IMR-90 (cell line): ENCODE measurements at regions not wholly inside any gene's neighbourhood (a gene's known extent, or its start where the extent isn't known, plus 50 kb on each side); places are given as distances from the start of the nearest gene placed in this dataset.
"Not testable (repeated sequence)": the region's sequence is repeated elsewhere in the genome, so short reads cannot be mapped to it uniquely, and the experiment has no call there.

Experiments used
- ATAC-seq: fragments of 200-7000 bp; cut with Tn5 transposase; 2 replicates; pipeline ENCODE4 v1.9.1; 2020; ENCODE audit warnings: low read depth, mild to moderate bottlenecking, moderate library complexity
- BruUV-seq: library from RNA; stranded (reverse); fragments of 400-500 nt; replicated peaks from 2 replicates; lab custom pipeline; 2021; lab: Mats Ljungman, UMichigan
- CTCF ChIA-PET: fragments of 300-600 bp; formaldehyde crosslinking; extraction: SDS; loops from one replicate; lab custom pipeline; 2021; ENCODE audit warnings: antibody characterized with exemption; lab: Yijun Ruan, JAX
- POLR2A ChIA-PET: fragments of 300-600 bp; sonication (Branson Sonifier 250); formaldehyde crosslinking; loops from one replicate; lab custom pipeline; 2022; ENCODE audit warnings: antibody characterized with exemption; ENCODE audit not compliant: unreplicated experiment; lab: Charles Lee
- DNase-seq: peaks from one replicate; pipeline ENCODE4 v3.0.0; 2013
- H2AFZ ChIP-seq: replicated peaks from 2 replicates; pipeline ENCODE3; 2013; ENCODE audit warnings: low read length, mild to moderate bottlenecking; ENCODE audit not compliant: poor library complexity
- H2AK5ac ChIP-seq: 2 replicates; pipeline ENCODE4 v1.6.1; 2013; ENCODE audit warnings: low read depth, low read length, inconsistent platforms
- H2AK9ac ChIP-seq: replicated peaks from 2 replicates; pipeline ENCODE3; 2013; ENCODE audit warnings: mild to moderate bottlenecking, low read depth, low read length, moderate library complexity; ENCODE audit not compliant: poor library complexity
- H2BK120ac ChIP-seq: 2 replicates; pipeline ENCODE4 v1.6.1; 2013; ENCODE audit warnings: low read depth, low read length, inconsistent platforms
- H2BK15ac ChIP-seq: 3 replicates; pipeline ENCODE4 v1.6.1; 2013; ENCODE audit warnings: low read depth, low read length, inconsistent platforms
- H2BK20ac ChIP-seq: 2 replicates; pipeline ENCODE4 v1.6.1; 2013; ENCODE audit warnings: low read depth, mild to moderate bottlenecking, inconsistent platforms, low read length, moderate library complexity
- H2BK5ac ChIP-seq: 2 replicates; pipeline ENCODE4 v1.6.1; 2013; ENCODE audit warnings: mild to moderate bottlenecking, low read depth, low read length, inconsistent platforms; ENCODE audit not compliant: poor library complexity, severe bottlenecking
- H3K14ac ChIP-seq: replicated peaks from 2 replicates; pipeline ENCODE4 v1.6.1; 2013; ENCODE audit warnings: low read depth, low read length, inconsistent platforms
- H3K18ac ChIP-seq: 2 replicates; pipeline ENCODE4 v1.6.1; 2013; ENCODE audit warnings: low read depth, low read length, control low read depth
- H3K23ac ChIP-seq: 2 replicates; pipeline ENCODE4 v1.6.1; 2013; ENCODE audit warnings: low read depth, low read length, inconsistent platforms
- H3K27ac ChIP-seq: 2 replicates; pipeline ENCODE4 v1.5.1; 2013; ENCODE audit warnings: mild to moderate bottlenecking, control low read depth, low read length; ENCODE audit not compliant: insufficient read depth
- H3K27me3 ChIP-seq: 2 replicates; pipeline ENCODE4 v1.6.1; 2013; ENCODE audit warnings: low read length; ENCODE audit not compliant: control insufficient read depth, insufficient read depth
- H3K36me3 ChIP-seq: 2 replicates; pipeline ENCODE4 v1.6.1; 2013; ENCODE audit warnings: low read length, mixed read lengths; ENCODE audit not compliant: control insufficient read depth, insufficient read depth
- H3K4ac ChIP-seq: 2 replicates; pipeline ENCODE4 v1.6.1; 2013; ENCODE audit warnings: low read depth, low read length, inconsistent platforms
- H3K4me1 ChIP-seq: 2 replicates; pipeline ENCODE4 v1.6.1; 2013; ENCODE audit warnings: low read length, mixed read lengths; ENCODE audit not compliant: control insufficient read depth, insufficient read depth
- H3K4me2 ChIP-seq: 2 replicates; pipeline ENCODE4 v1.6.1; 2013; ENCODE audit warnings: low read depth, mild to moderate bottlenecking, control low read depth, low read length, moderate library complexity
- H3K4me3 ChIP-seq: 2 replicates; pipeline ENCODE4 v1.5.1; 2013; ENCODE audit warnings: low read depth, mild to moderate bottlenecking, control low read depth, low read length, moderate library complexity; ENCODE audit not compliant: insufficient read depth
- H3K56ac ChIP-seq: 2 replicates; pipeline ENCODE4 v1.6.1; 2013; ENCODE audit warnings: low read length, inconsistent platforms; ENCODE audit not compliant: insufficient read depth; ENCODE audit errors: extremely low read depth
- H3K79me1 ChIP-seq, 2 experiments: 2 replicates each; pipeline ENCODE4 v1.6.1; 2013; ENCODE audit warnings: low read length in 2 of 2, inconsistent platforms in 1 of 2, low read depth in 1 of 2
- H3K9ac ChIP-seq: 2 replicates; pipeline ENCODE4 v1.6.1; 2013; ENCODE audit warnings: low read depth, low read length, control low read depth
- H3K9me1 ChIP-seq: 2 replicates; pipeline ENCODE4 v1.6.1; 2013; ENCODE audit warnings: low read length, inconsistent platforms; ENCODE audit not compliant: insufficient read depth
- H3K9me3 ChIP-seq: 2 replicates; pipeline ENCODE4 v1.6.1; 2013; ENCODE audit warnings: low read length; ENCODE audit not compliant: control insufficient read depth, insufficient read depth
- H4K20me1 ChIP-seq: 2 replicates; pipeline ENCODE4 v1.6.1; 2013; ENCODE audit warnings: low read length, inconsistent platforms; ENCODE audit not compliant: insufficient read depth
- H4K5ac ChIP-seq: 2 replicates; pipeline ENCODE4 v1.6.1; 2013; ENCODE audit warnings: mild to moderate bottlenecking, low read depth, low read length, control low read depth
- H4K8ac ChIP-seq, 2 experiments: 2 replicates each; pipeline ENCODE4 v1.6.1; 2013; ENCODE audit warnings: low read depth in 2 of 2, low read length in 2 of 2, control low read depth in 1 of 2, inconsistent platforms in 1 of 2
- H4K91ac ChIP-seq: 2 replicates; pipeline ENCODE4 v1.6.1; 2013; ENCODE audit warnings: low read depth, low read length, inconsistent platforms; ENCODE audit not compliant: insufficient read depth
- WGBS, 2 experiments: methylation state at CpG; one replicate each; pipeline versions ENCODE4 v1.1.5 to v1.1.7; 2013; ENCODE audit warnings: missing lambda C conversion rate in 2 of 2; ENCODE audit not compliant: insufficient read length in 1 of 2; ENCODE audit errors: extremely low coverage in 2 of 2; 5-methylcytosine and 5-hydroxymethylcytosine counted together
- dilution Hi-C: fragments of 300-500 bp; cut with HindIII; formaldehyde crosslinking; loops from one replicate; pipeline ENCODE4 v1.14.3; 2018; ENCODE audit warnings: low sequenced_read_pairs; ENCODE audit not compliant: unreplicated experiment
- in situ Hi-C: fragments of 300-500 bp; cut with MboI; formaldehyde crosslinking; loops from 3 replicates; pipeline ENCODE4 v1.14.3; 2019; ENCODE audit warnings: low sequenced_read_pairs, inconsistent platforms, mixed read lengths
- intact Hi-C: fragments of 100-400 bp; cut with micrococcal nuclease; formaldehyde crosslinking; loops from 2 replicates; pipeline ENCODE4 v1.10.0; 2022

GRCh38 chr11:115610234-115610633, 106.0 kb upstream of the CADM1 start:
- H3K14ac ChIP-seq, BruUV-seq, in situ Hi-C loops, dilution Hi-C loops, POLR2A ChIA-PET, H2AK9ac ChIP-seq, H3K4ac ChIP-seq, H2AK5ac ChIP-seq, H3K9me3 ChIP-seq, H3K23ac ChIP-seq, H3K79me1 ChIP-seq, H4K20me1 ChIP-seq, H3K4me3 ChIP-seq, H3K9ac ChIP-seq, H3K36me3 ChIP-seq, H2BK5ac ChIP-seq, CTCF ChIA-PET, H4K91ac ChIP-seq, H3K18ac ChIP-seq, ATAC-seq, H4K5ac ChIP-seq, DNase-seq, H3K56ac ChIP-seq, H4K8ac ChIP-seq, H3K4me2 ChIP-seq, H2AFZ ChIP-seq, H3K9me1 ChIP-seq, H3K27ac ChIP-seq, H2BK120ac ChIP-seq, H2BK15ac ChIP-seq, H2BK20ac ChIP-seq: not testable (repeated sequence)
- Histone ChIP-seq H3K27me3 (peaks cover 13% of the 10 kb centered on the region), H3K4me1 (peaks cover 11% of the 10 kb centered on the region)
- WGBS, 2 experiments: no CpG with 5 or more reads among the region's 1 CpG
- intact Hi-C loops: loop anchor here (10.0 kb wide), 1 partner anchor 405 kb away; no protein-coding TSS in a partner anchor
